Gastroesophageal sphincter (tissue), 4 donors: ENCODE measurements at regions not wholly inside any gene's neighbourhood (a gene's known extent, or its start where the extent isn't known, plus 50 kb on each side); places are given as distances from the start of the nearest gene placed in this dataset.

Experiments
- ATAC-seq: fragments of 150-250 bp; one replicate; pipeline ENCODE4 v1.9.1; 2016; ENCODE audit warnings: mild to moderate bottlenecking, moderate library complexity
- H3K27ac ChIP-seq, 4 donors: fragments of 200-600 bp; sonication (generic) in 3 of 4; 1 replicate in 3 of 4; 2 replicates in 1 of 4; pipeline ENCODE4 v1.5.1; 2016 to 2019
- H3K27me3 ChIP-seq: fragments of 200-600 bp; sonication (generic); one replicate; pipeline ENCODE4 v1.5.1; 2019
- H3K36me3 ChIP-seq, 2 donors: fragments of 200-600 bp; sonication (generic); one replicate each; pipeline ENCODE4 v1.5.1; 2019; ENCODE audit warnings: control low read depth in 1 of 2
- H3K4me1 ChIP-seq, 3 donors: fragments of 200-600 bp; sonication (generic); 1 replicate in 2 of 3; 2 replicates in 1 of 3; pipeline ENCODE4 v1.5.1; 2016 to 2019; ENCODE audit warnings: control low read depth in 2 of 3
- H3K4me3 ChIP-seq, 2 donors: fragments of 200-600 bp; sonication (generic); one replicate each; pipeline ENCODE4 v1.5.1; 2019; ENCODE audit warnings: mild to moderate bottlenecking in 1 of 2, moderate library complexity in 1 of 2
- H3K9me3 ChIP-seq, 3 donors: fragments of 200-600 bp; sonication (generic); one replicate each; pipeline ENCODE4 v1.5.1; 2017 to 2019; ENCODE audit warnings: control low read depth in 2 of 3
- CTCF ChIP-seq, 4 experiments: fragments of 200-600 bp in 2 of 4; fragments of 450-650 bp in 2 of 4; sonication (generic) in 1 of 4; IDR thresholded peaks; one replicate each; pipeline ENCODE4 v1.5.1; 2017 to 2019; ENCODE audit warnings: antibody characterized with exemption in 4 of 4, mild to moderate bottlenecking in 2 of 4, moderate library complexity in 2 of 4
- EP300 ChIP-seq: sonication (generic); formaldehyde crosslinking; IDR thresholded peaks from one replicate; pipeline ENCODE4 v1.6.1; 2017; ENCODE audit warnings: antibody characterized with exemption, mild to moderate bottlenecking
- POLR2A ChIP-seq, 2 donors: fragments of 450-650 bp; IDR thresholded peaks; one replicate each; pipeline ENCODE4 v1.6.1; 2017; ENCODE audit warnings: antibody characterized with exemption in 2 of 2, mild to moderate bottlenecking in 2 of 2, moderate library complexity in 1 of 2
- POLR2AphosphoS5 ChIP-seq: sonication (generic); formaldehyde crosslinking; IDR thresholded peaks from one replicate; pipeline ENCODE4 v1.6.1; 2017; ENCODE audit warnings: antibody characterized with exemption
- WGBS, 2 donors: methylation state at CpG; one replicate each; pipeline ENCODE4 v1.1.5; 2018; ENCODE audit warnings: low coverage in 1 of 2; 5-methylcytosine and 5-hydroxymethylcytosine counted together

- no peaks in the 10 kb centered on the region for H3K9me3 ChIP-seq
- WGBS, 2 donors = 41 to 52% methylated on average over 2 of the region's 2 CpGs
- H3K36me3 ChIP-seq = no peaks in the 10 kb centered on the region
- H3K27me3 ChIP-seq = no peaks in the 10 kb centered on the region
- no peak overlapping the region for H3K4me3 ChIP-seq
- ATAC-seq = no peak
- no peaks in the 10 kb centered on the region for H3K4me1 ChIP-seq
- no peak overlapping the region for H3K27ac ChIP-seq
- no peak for TF ChIP-seq POLR2A (IDR thresholded peaks at IDR 0.05)
- TF ChIP-seq POLR2AphosphoS5 = no peak
- no peak for TF ChIP-seq EP300
- TF ChIP-seq CTCF (IDR thresholded peaks at IDR 0.05) = no peak
Measured at GRCh38 chr4:33088713-33089112, 2368.5 kb downstream of the PCDH7 start.

- no peaks in the 10 kb centered on the region for H3K4me1 ChIP-seq
- H3K27me3 ChIP-seq = no peaks in the 10 kb centered on the region
- H3K4me3 ChIP-seq = no peak overlapping the region
- TF ChIP-seq POLR2A (IDR thresholded peaks at IDR 0.05) (no peak), CTCF (IDR thresholded peaks at IDR 0.05) (no peak), EP300 (no peak), POLR2AphosphoS5 (no peak)
- H3K27ac ChIP-seq = no peak overlapping the region
- no peaks in the 10 kb centered on the region for H3K36me3 ChIP-seq
- ATAC-seq = no peak
- H3K9me3 ChIP-seq = no peaks in the 10 kb centered on the region
- WGBS, 2 donors = 81 to 91% methylated on average over 5 to 6 of the region's 6 CpGs
Measured at GRCh38 chr4:33090910-33091309, 2370.7 kb downstream of the PCDH7 start.

- no peaks in the 10 kb centered on the region for H3K27me3 ChIP-seq
- no peaks in the 10 kb centered on the region for H3K36me3 ChIP-seq
- no peaks in the 10 kb centered on the region for H3K4me1 ChIP-seq
- H3K9me3 ChIP-seq = no peaks in the 10 kb centered on the region
- no peak overlapping the region for H3K27ac ChIP-seq
- WGBS, 2 donors = 85 to 90% methylated on average over 3 of the region's 3 CpGs
- no peak overlapping the region for H3K4me3 ChIP-seq
- TF ChIP-seq POLR2AphosphoS5 = no peak
- no peak for TF ChIP-seq CTCF (IDR thresholded peaks at IDR 0.05)
- no peak for TF ChIP-seq POLR2A (IDR thresholded peaks at IDR 0.05)
- TF ChIP-seq EP300 = no peak
- no peak for ATAC-seq
Measured at GRCh38 chr4:33091961-33092360, 2371.8 kb downstream of the PCDH7 start.

- 55 to 74% methylated on average over 3 of the region's 3 CpGs for WGBS, 2 donors
Measured at GRCh38 chr4:33104273-33104672, 2384.1 kb downstream of the PCDH7 start.

More at GRCh38 chr4:33104273-33104672, 2384.1 kb downstream of the PCDH7 start:
- Histone ChIP-seq H3K27me3 (no peaks in the 10 kb centered on the region), H3K27ac (no peak overlapping the region), H3K4me3 (no peak overlapping the region), H3K9me3 (no peaks in the 10 kb centered on the region), H3K4me1 (no peaks in the 10 kb centered on the region), H3K36me3 (no peaks in the 10 kb centered on the region)
- TF ChIP-seq POLR2AphosphoS5 (no peak), EP300 (no peak), POLR2A (IDR thresholded peaks at IDR 0.05) (no peak), CTCF (IDR thresholded peaks at IDR 0.05) (no peak)
- ATAC-seq = no peak
